DMS79 (cell line): ENCODE measurements at regions not wholly inside any gene's neighbourhood (a gene's known extent, or its start where the extent isn't known, plus 50 kb on each side); places are given as distances from the start of the nearest gene placed in this dataset.
"Not testable (repeated sequence)": the region's sequence is repeated elsewhere in the genome, so short reads cannot be mapped to it uniquely, and the experiment has no call there.

Experiments used
- DNase-seq: peaks from one replicate; lab custom pipeline; 2025; lab: John Stamatoyannopoulos, UW

GRCh38 chr7:66503551-66504031 is 125.1 kb upstream of the KCTD7 start:
- DNase-seq = no peak

GRCh38 chr7:66504131-66504530 is 124.5 kb upstream of the KCTD7 start:
- DNase-seq = no peak

- DNase-seq = no peak
Measured at GRCh38 chr7:66505009-66505408, 123.7 kb upstream of the KCTD7 start.

GRCh38 chr7:66505531-66506451 is 122.9 kb upstream of the KCTD7 start:
- no peak for DNase-seq

GRCh38 chr7:66506703-66507102 is 122.0 kb upstream of the KCTD7 start:
- not testable (repeated sequence) for DNase-seq

- no peak for DNase-seq
Measured at GRCh38 chr7:66507764-66508296, 120.9 kb upstream of the KCTD7 start.

GRCh38 chr7:66508431-66508830 is 120.2 kb upstream of the KCTD7 start:
- no peak for DNase-seq

GRCh38 chr7:66514050-66514449 is 114.6 kb upstream of the KCTD7 start:
- DNase-seq = no peak

- DNase-seq = no peak
Measured at GRCh38 chr7:66517212-66517909, 111.3 kb upstream of the KCTD7 start.

- DNase-seq = no peak
Measured at GRCh38 chr7:66518151-66518691, 110.5 kb upstream of the KCTD7 start.

- no peak for DNase-seq
Measured at GRCh38 chr7:66521675-66522074, 107.0 kb upstream of the KCTD7 start.

- no peak for DNase-seq
Measured at GRCh38 chr7:66522518-66522917, 106.2 kb upstream of the KCTD7 start.

- no peak for DNase-seq
Measured at GRCh38 chr7:66523409-66523808, 105.3 kb upstream of the KCTD7 start.

GRCh38 chr7:66524738-66525137 is 103.9 kb upstream of the KCTD7 start:
- DNase-seq = no peak

GRCh38 chr7:66526782-66527181 is 101.9 kb upstream of the KCTD7 start:
- not testable (repeated sequence) for DNase-seq

- DNase-seq = no peak
Measured at GRCh38 chr7:66528652-66529051, 100.0 kb upstream of the KCTD7 start.

- DNase-seq = no peak
Measured at GRCh38 chr7:66529883-66530610, 98.6 kb upstream of the KCTD7 start.

GRCh38 chr7:66535414-66536329 is 93.0 kb upstream of the KCTD7 start:
- no peak for DNase-seq

GRCh38 chr7:66537380-66537779 is 91.3 kb upstream of the KCTD7 start:
- DNase-seq = no peak

- no peak for DNase-seq
Measured at GRCh38 chr7:66537876-66538275, 90.8 kb upstream of the KCTD7 start.

- DNase-seq = no peak
Measured at GRCh38 chr7:66539264-66539623, 89.4 kb upstream of the KCTD7 start.
